GM23338 (cell line): ENCODE measurements at regions not wholly inside any gene's neighbourhood (a gene's known extent, or its start where the extent isn't known, plus 50 kb on each side); places are given as distances from the start of the nearest gene placed in this dataset.

ENCODE experiments used
- ATAC-seq: fragments of 200-7000 bp; cut with Tn5 transposase; 3 replicates; pipeline ENCODE4 v1.9.1; 2020
- DNase-seq: peaks from one replicate; pipeline ENCODE4 v3.0.0-alpha.2; 2015; ENCODE audit warnings: low spot score
- H2AFZ ChIP-seq: fragments of 200-600 bp; sonication (generic); 2 replicates; pipeline ENCODE4 v1.8.0; 2016; ENCODE audit warnings: antibody characterized with exemption, mild to moderate bottlenecking, moderate library complexity
- H3F3A ChIP-seq: fragments of 200-600 bp; sonication (generic); replicated peaks from 2 replicates; pipeline ENCODE4 v1.8.0; 2017; ENCODE audit warnings: antibody characterized with exemption, mixed run types, low read depth
- H3K27ac ChIP-seq: fragments of 200-600 bp; sonication (generic); 2 replicates; pipeline ENCODE4 v1.6.1; 2016; ENCODE audit warnings: low read depth
- H3K27me3 ChIP-seq: fragments of 200-600 bp; sonication (generic); 2 replicates; pipeline ENCODE4 v1.8.0; 2016; ENCODE audit warnings: mild to moderate bottlenecking, mixed run types, moderate library complexity; ENCODE audit not compliant: insufficient read depth
- H3K36me3 ChIP-seq: fragments of 200-600 bp; sonication (generic); 2 replicates; pipeline ENCODE4 v1.8.0; 2016; ENCODE audit warnings: mild to moderate bottlenecking; ENCODE audit not compliant: insufficient read depth
- H3K4me1 ChIP-seq: fragments of 200-600 bp; sonication (generic); 2 replicates; pipeline ENCODE4 v1.8.0; 2016; ENCODE audit warnings: mild to moderate bottlenecking, moderate library complexity; ENCODE audit not compliant: insufficient read depth
- H3K4me2 ChIP-seq: fragments of 200-600 bp; sonication (generic); 2 replicates; pipeline ENCODE4 v1.7.1; 2017; ENCODE audit warnings: mixed run types
- H3K4me3 ChIP-seq: fragments of 200-600 bp; sonication (generic); 2 replicates; pipeline ENCODE4 v1.6.1; 2016; ENCODE audit warnings: mixed run types
- H3K79me2 ChIP-seq: fragments of 200-600 bp; sonication (generic); replicated peaks from 2 replicates; pipeline ENCODE4 v1.8.0; 2017; ENCODE audit warnings: mild to moderate bottlenecking; ENCODE audit not compliant: insufficient read depth
- H3K9me2 ChIP-seq: fragments of 200-600 bp; sonication (generic); 2 replicates; pipeline ENCODE4 v1.8.0; 2017; ENCODE audit not compliant: insufficient read depth
- H4K20me1 ChIP-seq: fragments of 200-600 bp; sonication (generic); replicated peaks from 2 replicates; pipeline ENCODE4 v1.8.0; 2017; ENCODE audit warnings: mild to moderate bottlenecking; ENCODE audit not compliant: insufficient read depth
- H3K27ac Mint-ChIP-seq: 2 replicates; pipeline ENCODE4 v1.8.0; 2020; ENCODE audit warnings: inconsistent platforms, mild to moderate bottlenecking, moderate library complexity, mixed read lengths
- H3K27me3 Mint-ChIP-seq: 3 replicates; pipeline ENCODE4 v1.8.0; 2022; ENCODE audit warnings: low read depth, mild to moderate bottlenecking, moderate library complexity, mixed read lengths, inconsistent platforms; ENCODE audit not compliant: insufficient read depth, poor library complexity
- H3K36me3 Mint-ChIP-seq: 3 replicates; pipeline ENCODE4 v1.8.0; 2021; ENCODE audit warnings: low read depth, mild to moderate bottlenecking, inconsistent platforms, moderate library complexity, mixed read lengths
- H3K4me1 Mint-ChIP-seq: 3 replicates; pipeline ENCODE4 v1.8.0; 2020; ENCODE audit warnings: mild to moderate bottlenecking, inconsistent platforms, mixed read lengths
- H3K4me3 Mint-ChIP-seq: 3 replicates; pipeline ENCODE4 v1.8.0; 2021; ENCODE audit warnings: moderate library complexity, mild to moderate bottlenecking, inconsistent platforms, mixed read lengths
- H3K9me3 Mint-ChIP-seq: 3 replicates; pipeline ENCODE4 v1.8.0; 2020; ENCODE audit warnings: moderate library complexity, mild to moderate bottlenecking, inconsistent platforms, mixed read lengths
- CREB1 ChIP-seq: fragments of 250-450 bp; sonication (Bioruptor Pico); IDR thresholded peaks from 2 replicates; pipeline ENCODE4 v1.5.0; 2020; ENCODE audit warnings: low read depth, mild to moderate bottlenecking, moderate library complexity
- EZH2 ChIP-seq: fragments of 200-600 bp; sonication (generic); IDR thresholded peaks from one replicate; pipeline ENCODE4 v1.8.0; 2017; ENCODE audit warnings: antibody characterized with exemption, mild to moderate bottlenecking, low read depth; ENCODE audit not compliant: unreplicated experiment
- EZH2phosphoT487 ChIP-seq: fragments of 200-600 bp; sonication (generic); IDR thresholded peaks from one replicate; pipeline ENCODE4 v1.8.1; 2018; ENCODE audit warnings: antibody characterized with exemption; ENCODE audit not compliant: unreplicated experiment
- JUNB ChIP-seq: IDR thresholded peaks from one replicate; pipeline ENCODE4 v1.6.1; 2016; ENCODE audit warnings: antibody characterized with exemption; ENCODE audit not compliant: unreplicated experiment
- POLR2AphosphoS5 ChIP-seq: IDR thresholded peaks from 2 replicates; pipeline ENCODE4 v1.6.1; 2016; ENCODE audit warnings: antibody characterized with exemption, low read depth
- STAT1 ChIP-seq: IDR thresholded peaks from one replicate; pipeline ENCODE4 v1.6.1; 2016; ENCODE audit warnings: antibody characterized with exemption; ENCODE audit not compliant: unreplicated experiment
- ZNF331 ChIP-seq: fragments of 250-450 bp; sonication (Bioruptor Pico); IDR thresholded peaks from 2 replicates; pipeline ENCODE4 v1.5.0; 2020; ENCODE audit warnings: low read depth, mild to moderate bottlenecking, moderate library complexity
- ZNF462 ChIP-seq: fragments of 250-450 bp; sonication (Bioruptor Pico); IDR thresholded peaks from 2 replicates; pipeline ENCODE4 v1.5.0; 2020; ENCODE audit warnings: mild to moderate bottlenecking, moderate library complexity
- TF ChIP-seq, protein P1 (sequence below), 2 experiments: fragments of 200-600 bp in 1 of 2; sonication (generic) in 1 of 2; conservative IDR thresholded peaks; 2 replicates each; pipeline versions ENCODE4 v1.5.1 to v1.6.1; 2016 to 2017; ENCODE audit warnings: antibody characterized with exemption in 2 of 2, low read depth in 2 of 2, mild to moderate bottlenecking in 2 of 2, moderate library complexity in 1 of 2
- TF ChIP-seq, protein P2 (sequence below): IDR thresholded peaks from 2 replicates; pipeline ENCODE4 v1.6.1; 2016; ENCODE audit warnings: antibody characterized with exemption
- TF ChIP-seq, protein P3 (sequence below): IDR thresholded peaks from one replicate; pipeline ENCODE4 v1.6.1; 2018; ENCODE audit warnings: antibody characterized with exemption; ENCODE audit not compliant: unreplicated experiment

GRCh38 chr2:195534971-195535370, 122.1 kb upstream of the SLC39A10 start:
- Mint-ChIP-seq H3K27me3 (peaks cover 4% of the 10 kb centered on the region), H3K9me3 (no peaks in the 10 kb centered on the region), H3K36me3 (no peaks in the 10 kb centered on the region), H3K4me3 (no peak overlapping the region), H3K27ac (no peak overlapping the region), H3K4me1 (peaks cover 8% of the 10 kb centered on the region; the same call in 2 of the 3 replicates)
- Histone ChIP-seq H3K9me2 (no peaks in the 10 kb centered on the region), H3K27me3 (no peaks in the 10 kb centered on the region), H3K27ac (no peak overlapping the region), H2AFZ (0 out of 2 replicates have a peak overlapping the region, but pooled peaks have one; percentile 85), H3K4me3 (no peak overlapping the region), H3K79me2 (no peaks in the 10 kb centered on the region), H4K20me1 (no peaks in the 10 kb centered on the region), H3F3A (no peaks in the 10 kb centered on the region), H3K4me1 (no peaks in the 10 kb centered on the region; the same call in 1 of the 2 replicates), H3K36me3 (no peaks in the 10 kb centered on the region), H3K4me2 (no peak overlapping the region)
- no peak for DNase-seq
- no peak for TF ChIP-seq CREB1 (CRISPR knock-in tag)
- TF ChIP-seq EZH2phosphoT487, result no peak
- TF ChIP-seq JUNB, result no peak
- TF ChIP-seq, protein P1, sequence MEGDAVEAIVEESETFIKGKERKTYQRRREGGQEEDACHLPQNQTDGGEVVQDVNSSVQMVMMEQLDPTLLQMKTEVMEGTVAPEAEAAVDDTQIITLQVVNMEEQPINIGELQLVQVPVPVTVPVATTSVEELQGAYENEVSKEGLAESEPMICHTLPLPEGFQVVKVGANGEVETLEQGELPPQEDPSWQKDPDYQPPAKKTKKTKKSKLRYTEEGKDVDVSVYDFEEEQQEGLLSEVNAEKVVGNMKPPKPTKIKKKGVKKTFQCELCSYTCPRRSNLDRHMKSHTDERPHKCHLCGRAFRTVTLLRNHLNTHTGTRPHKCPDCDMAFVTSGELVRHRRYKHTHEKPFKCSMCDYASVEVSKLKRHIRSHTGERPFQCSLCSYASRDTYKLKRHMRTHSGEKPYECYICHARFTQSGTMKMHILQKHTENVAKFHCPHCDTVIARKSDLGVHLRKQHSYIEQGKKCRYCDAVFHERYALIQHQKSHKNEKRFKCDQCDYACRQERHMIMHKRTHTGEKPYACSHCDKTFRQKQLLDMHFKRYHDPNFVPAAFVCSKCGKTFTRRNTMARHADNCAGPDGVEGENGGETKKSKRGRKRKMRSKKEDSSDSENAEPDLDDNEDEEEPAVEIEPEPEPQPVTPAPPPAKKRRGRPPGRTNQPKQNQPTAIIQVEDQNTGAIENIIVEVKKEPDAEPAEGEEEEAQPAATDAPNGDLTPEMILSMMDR (conservative IDR thresholded peaks at IDR 0.05; ENCODE audit: low read depth in 2 of 2), result no peak
- no peak for TF ChIP-seq STAT1
- TF ChIP-seq EZH2, result no peak
- TF ChIP-seq ZNF462, result no peak
- TF ChIP-seq, protein P2, sequence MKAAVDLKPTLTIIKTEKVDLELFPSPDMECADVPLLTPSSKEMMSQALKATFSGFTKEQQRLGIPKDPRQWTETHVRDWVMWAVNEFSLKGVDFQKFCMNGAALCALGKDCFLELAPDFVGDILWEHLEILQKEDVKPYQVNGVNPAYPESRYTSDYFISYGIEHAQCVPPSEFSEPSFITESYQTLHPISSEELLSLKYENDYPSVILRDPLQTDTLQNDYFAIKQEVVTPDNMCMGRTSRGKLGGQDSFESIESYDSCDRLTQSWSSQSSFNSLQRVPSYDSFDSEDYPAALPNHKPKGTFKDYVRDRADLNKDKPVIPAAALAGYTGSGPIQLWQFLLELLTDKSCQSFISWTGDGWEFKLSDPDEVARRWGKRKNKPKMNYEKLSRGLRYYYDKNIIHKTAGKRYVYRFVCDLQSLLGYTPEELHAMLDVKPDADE, result no peak
- TF ChIP-seq, protein P3, sequence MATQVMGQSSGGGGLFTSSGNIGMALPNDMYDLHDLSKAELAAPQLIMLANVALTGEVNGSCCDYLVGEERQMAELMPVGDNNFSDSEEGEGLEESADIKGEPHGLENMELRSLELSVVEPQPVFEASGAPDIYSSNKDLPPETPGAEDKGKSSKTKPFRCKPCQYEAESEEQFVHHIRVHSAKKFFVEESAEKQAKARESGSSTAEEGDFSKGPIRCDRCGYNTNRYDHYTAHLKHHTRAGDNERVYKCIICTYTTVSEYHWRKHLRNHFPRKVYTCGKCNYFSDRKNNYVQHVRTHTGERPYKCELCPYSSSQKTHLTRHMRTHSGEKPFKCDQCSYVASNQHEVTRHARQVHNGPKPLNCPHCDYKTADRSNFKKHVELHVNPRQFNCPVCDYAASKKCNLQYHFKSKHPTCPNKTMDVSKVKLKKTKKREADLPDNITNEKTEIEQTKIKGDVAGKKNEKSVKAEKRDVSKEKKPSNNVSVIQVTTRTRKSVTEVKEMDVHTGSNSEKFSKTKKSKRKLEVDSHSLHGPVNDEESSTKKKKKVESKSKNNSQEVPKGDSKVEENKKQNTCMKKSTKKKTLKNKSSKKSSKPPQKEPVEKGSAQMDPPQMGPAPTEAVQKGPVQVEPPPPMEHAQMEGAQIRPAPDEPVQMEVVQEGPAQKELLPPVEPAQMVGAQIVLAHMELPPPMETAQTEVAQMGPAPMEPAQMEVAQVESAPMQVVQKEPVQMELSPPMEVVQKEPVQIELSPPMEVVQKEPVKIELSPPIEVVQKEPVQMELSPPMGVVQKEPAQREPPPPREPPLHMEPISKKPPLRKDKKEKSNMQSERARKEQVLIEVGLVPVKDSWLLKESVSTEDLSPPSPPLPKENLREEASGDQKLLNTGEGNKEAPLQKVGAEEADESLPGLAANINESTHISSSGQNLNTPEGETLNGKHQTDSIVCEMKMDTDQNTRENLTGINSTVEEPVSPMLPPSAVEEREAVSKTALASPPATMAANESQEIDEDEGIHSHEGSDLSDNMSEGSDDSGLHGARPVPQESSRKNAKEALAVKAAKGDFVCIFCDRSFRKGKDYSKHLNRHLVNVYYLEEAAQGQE, result no peak
- TF ChIP-seq POLR2AphosphoS5, result no peak
- TF ChIP-seq ZNF331 (CRISPR knock-in tag), result no peak
- ATAC-seq, result no peak
